ENCODE measurements at regions not wholly inside any gene's neighbourhood (a gene's known extent, or its start where the extent isn't known, plus 50 kb on each side); places are given as distances from the start of the nearest gene placed in this dataset.
A peak's percentile ranks its signal among the peaks of the same experiment; 100 is the strongest.

GRCh38 chr2:236674238-236674637 is 104.6 kb downstream of the ACKR3 start:
- DNase-seq = no peak

GRCh38 chr2:236674646-236675045 is 105.0 kb downstream of the ACKR3 start:
- DNase-seq = no peak

GRCh38 chr2:236675051-236675450 is 105.4 kb downstream of the ACKR3 start:
- DNase-seq = no peak

- DNase-seq = no peak
Measured at GRCh38 chr2:236675526-236675925, 105.9 kb downstream of the ACKR3 start.

- DNase-seq = no peak
Measured at GRCh38 chr2:236676136-236676873, 106.7 kb downstream of the ACKR3 start.

GRCh38 chr2:236677368-236677767 is 107.7 kb downstream of the ACKR3 start:
- no peak for DNase-seq

GRCh38 chr2:236678307-236678975 is 108.8 kb downstream of the ACKR3 start:
- DNase-seq = no peak

- no peak for DNase-seq
Measured at GRCh38 chr2:236679884-236680860, 110.5 kb downstream of the ACKR3 start.

GRCh38 chr2:236682651-236683422 is 113.2 kb downstream of the ACKR3 start:
- DNase-seq = no peak

- DNase-seq = no peak
Measured at GRCh38 chr2:236684504-236685256, 115.1 kb downstream of the ACKR3 start.

- DNase-seq = no peak
Measured at GRCh38 chr2:236685361-236685760, 115.7 kb downstream of the ACKR3 start.

GRCh38 chr2:236685979-236686520 is 116.4 kb downstream of the ACKR3 start:
- no peak for DNase-seq

GRCh38 chr2:236686561-236686960 is 116.9 kb downstream of the ACKR3 start:
- DNase-seq = peak; percentile 2

GRCh38 chr2:236687296-236687965 is 117.8 kb downstream of the ACKR3 start:
- DNase-seq = no peak

GRCh38 chr2:236688157-236688556 is 118.5 kb downstream of the ACKR3 start:
- DNase-seq = no peak

GRCh38 chr2:236688563-236689392 is 119.2 kb downstream of the ACKR3 start:
- no peak for DNase-seq

GRCh38 chr2:236689393-236689700 is 119.7 kb downstream of the ACKR3 start:
- DNase-seq = no peak

- DNase-seq = no peak
Measured at GRCh38 chr2:236689981-236690380, 120.4 kb downstream of the ACKR3 start.

GRCh38 chr2:236690726-236691125 is 121.1 kb downstream of the ACKR3 start:
- DNase-seq = no peak

GRCh38 chr2:236691799-236692167 is 122.2 kb downstream of the ACKR3 start:
- no peak for DNase-seq
